OCI-M1 (cell line): ENCODE measurements at regions not wholly inside any gene's neighbourhood (a gene's known extent, or its start where the extent isn't known, plus 50 kb on each side); places are given as distances from the start of the nearest gene placed in this dataset.

Experiments
- DNase-seq: peaks from one replicate; lab custom pipeline; 2025; lab: John Stamatoyannopoulos, UW

- DNase-seq: no peak
Observed at GRCh38 chr5:117942861-117943519, 1045.4 kb downstream of the DTWD2 start.

- DNase-seq: no peak
Observed at GRCh38 chr5:117893211-117893610, 1095.1 kb downstream of the DTWD2 start.

- DNase-seq: no peak
Observed at GRCh38 chr5:117892360-117892759, 1096.0 kb downstream of the DTWD2 start.

- no peak for DNase-seq
Observed at GRCh38 chr5:117889596-117889995, 1098.8 kb downstream of the DTWD2 start.

- peak; percentile 34 for DNase-seq
Observed at GRCh38 chr5:117888688-117889087, 1099.7 kb downstream of the DTWD2 start.

- DNase-seq: no peak
Observed at GRCh38 chr5:117881426-117882230, 1106.7 kb downstream of the DTWD2 start.

GRCh38 chr5:117880932-117881331 is 1107.4 kb downstream of the DTWD2 start:
- no peak for DNase-seq

GRCh38 chr5:117877731-117878130 is 1110.6 kb downstream of the DTWD2 start:
- no peak for DNase-seq

- DNase-seq: no peak
Observed at GRCh38 chr5:117872798-117873368, 1115.5 kb downstream of the DTWD2 start.

GRCh38 chr5:117869596-117869995 is 1118.8 kb downstream of the DTWD2 start:
- DNase-seq: no peak

GRCh38 chr5:117863586-117864296 is 1124.6 kb downstream of the DTWD2 start:
- DNase-seq: no peak

- no peak for DNase-seq
Observed at GRCh38 chr5:117860550-117860949, 1127.8 kb downstream of the DTWD2 start.

- no peak for DNase-seq
Observed at GRCh38 chr5:117859176-117859575, 1129.2 kb downstream of the DTWD2 start.

- DNase-seq: no peak
Observed at GRCh38 chr5:117856713-117857112, 1131.6 kb downstream of the DTWD2 start.

GRCh38 chr5:117837786-117838185 is 1150.6 kb downstream of the DTWD2 start:
- DNase-seq: no peak

- DNase-seq: no peak
Observed at GRCh38 chr5:117833691-117834090, 1154.7 kb downstream of the DTWD2 start.

GRCh38 chr5:117829646-117830045 is 1158.7 kb downstream of the DTWD2 start:
- DNase-seq: no peak

- no peak for DNase-seq
Observed at GRCh38 chr5:117813850-117814249, 1174.5 kb downstream of the DTWD2 start.

GRCh38 chr5:117812861-117813260 is 1175.5 kb downstream of the DTWD2 start:
- no peak for DNase-seq

- DNase-seq: no peak
Observed at GRCh38 chr5:117809251-117809650, 1179.1 kb downstream of the DTWD2 start.

- no peak for DNase-seq
Observed at GRCh38 chr5:117805058-117805457, 1183.3 kb downstream of the DTWD2 start.

- no peak for DNase-seq
Observed at GRCh38 chr5:117803533-117803932, 1184.8 kb downstream of the DTWD2 start.

GRCh38 chr5:117801583-117801982 is 1186.8 kb downstream of the DTWD2 start:
- no peak for DNase-seq
